GM23338 (cell line): ENCODE measurements at regions not wholly inside any gene's neighbourhood (a gene's known extent, or its start where the extent isn't known, plus 50 kb on each side); places are given as distances from the start of the nearest gene placed in this dataset.

ENCODE experiments used
- CREB1 ChIP-seq: fragments of 250-450 bp; sonication (Bioruptor Pico); IDR thresholded peaks from 2 replicates; pipeline ENCODE4 v1.5.0; 2020; ENCODE audit warnings: low read depth, mild to moderate bottlenecking, moderate library complexity
- EZH2 ChIP-seq: fragments of 200-600 bp; sonication (generic); IDR thresholded peaks from one replicate; pipeline ENCODE4 v1.8.0; 2017; ENCODE audit warnings: antibody characterized with exemption, mild to moderate bottlenecking, low read depth; ENCODE audit not compliant: unreplicated experiment
- EZH2phosphoT487 ChIP-seq: fragments of 200-600 bp; sonication (generic); IDR thresholded peaks from one replicate; pipeline ENCODE4 v1.8.1; 2018; ENCODE audit warnings: antibody characterized with exemption; ENCODE audit not compliant: unreplicated experiment
- JUNB ChIP-seq: IDR thresholded peaks from one replicate; pipeline ENCODE4 v1.6.1; 2016; ENCODE audit warnings: antibody characterized with exemption; ENCODE audit not compliant: unreplicated experiment
- NANOG ChIP-seq: IDR thresholded peaks from 2 replicates; pipeline ENCODE4 v1.6.1; 2016; ENCODE audit warnings: antibody characterized with exemption, borderline replicate concordance
- POLR2AphosphoS5 ChIP-seq: IDR thresholded peaks from 2 replicates; pipeline ENCODE4 v1.6.1; 2016; ENCODE audit warnings: antibody characterized with exemption, low read depth
- TF ChIP-seq, protein P1 (sequence below), 2 experiments: fragments of 200-600 bp in 1 of 2; sonication (generic) in 1 of 2; conservative IDR thresholded peaks; 2 replicates each; pipeline versions ENCODE4 v1.5.1 to v1.6.1; 2016 to 2017; ENCODE audit warnings: antibody characterized with exemption in 2 of 2, low read depth in 2 of 2, mild to moderate bottlenecking in 2 of 2, moderate library complexity in 1 of 2
- TF ChIP-seq, protein P2 (sequence below): fragments of 250-450 bp; sonication (Bioruptor Pico); IDR thresholded peaks from 2 replicates; pipeline ENCODE4 v1.5.0; 2020; ENCODE audit warnings: mild to moderate bottlenecking, moderate library complexity
- TF ChIP-seq, protein P3 (sequence below): IDR thresholded peaks from 2 replicates; pipeline ENCODE4 v1.6.1; 2016; ENCODE audit warnings: antibody characterized with exemption
- TF ChIP-seq, protein P4 (sequence below): IDR thresholded peaks from one replicate; pipeline ENCODE4 v1.6.1; 2018; ENCODE audit warnings: antibody characterized with exemption; ENCODE audit not compliant: unreplicated experiment

DNA sequence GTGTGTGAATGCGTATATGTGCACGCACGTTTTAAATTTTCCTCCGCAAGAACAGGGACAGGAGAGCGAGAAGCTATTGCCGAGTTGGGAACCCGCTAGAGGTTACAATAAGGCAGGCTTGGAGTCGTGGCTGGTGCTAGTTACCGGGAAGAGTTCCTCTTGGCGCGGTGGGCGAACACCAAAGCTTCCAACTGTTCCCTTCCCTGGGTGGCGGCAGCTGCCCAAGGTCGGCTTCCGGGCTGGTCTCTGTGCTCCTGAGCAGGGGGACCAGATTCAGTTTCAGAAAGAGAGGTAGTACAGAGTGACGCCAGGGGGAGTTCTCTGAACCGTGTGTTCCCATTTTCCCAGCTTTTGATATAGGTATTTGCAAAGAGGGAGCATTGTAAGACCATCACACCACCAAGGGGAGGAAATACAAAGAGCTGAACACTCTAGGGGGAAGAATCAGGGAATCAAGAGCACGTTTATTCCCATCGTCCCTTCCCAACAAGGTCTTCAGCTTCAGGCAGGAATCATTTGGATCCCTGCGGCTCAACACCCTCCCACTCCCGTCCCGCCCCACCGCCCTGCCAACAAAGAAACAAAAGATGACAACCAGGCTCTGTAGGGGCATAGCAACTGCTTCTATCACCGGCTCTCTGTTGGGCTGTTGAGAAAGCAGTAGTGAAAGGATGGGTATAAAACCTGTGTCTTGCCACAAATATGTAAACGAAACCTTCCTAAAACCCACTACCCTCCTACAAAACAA is 113.6 kb upstream of the TEX13C start:
- TF ChIP-seq, protein P1, sequence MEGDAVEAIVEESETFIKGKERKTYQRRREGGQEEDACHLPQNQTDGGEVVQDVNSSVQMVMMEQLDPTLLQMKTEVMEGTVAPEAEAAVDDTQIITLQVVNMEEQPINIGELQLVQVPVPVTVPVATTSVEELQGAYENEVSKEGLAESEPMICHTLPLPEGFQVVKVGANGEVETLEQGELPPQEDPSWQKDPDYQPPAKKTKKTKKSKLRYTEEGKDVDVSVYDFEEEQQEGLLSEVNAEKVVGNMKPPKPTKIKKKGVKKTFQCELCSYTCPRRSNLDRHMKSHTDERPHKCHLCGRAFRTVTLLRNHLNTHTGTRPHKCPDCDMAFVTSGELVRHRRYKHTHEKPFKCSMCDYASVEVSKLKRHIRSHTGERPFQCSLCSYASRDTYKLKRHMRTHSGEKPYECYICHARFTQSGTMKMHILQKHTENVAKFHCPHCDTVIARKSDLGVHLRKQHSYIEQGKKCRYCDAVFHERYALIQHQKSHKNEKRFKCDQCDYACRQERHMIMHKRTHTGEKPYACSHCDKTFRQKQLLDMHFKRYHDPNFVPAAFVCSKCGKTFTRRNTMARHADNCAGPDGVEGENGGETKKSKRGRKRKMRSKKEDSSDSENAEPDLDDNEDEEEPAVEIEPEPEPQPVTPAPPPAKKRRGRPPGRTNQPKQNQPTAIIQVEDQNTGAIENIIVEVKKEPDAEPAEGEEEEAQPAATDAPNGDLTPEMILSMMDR (conservative IDR thresholded peaks at IDR 0.05; ENCODE audit: low read depth in 2 of 2): peak; percentile 4 to 37; a peak in 3 of 4 replicates
- TF ChIP-seq POLR2AphosphoS5 (no peak), EZH2 (no peak), EZH2phosphoT487 (no peak), CREB1 (CRISPR knock-in tag) (no peak), JUNB (no peak), NANOG (no peak)
- TF ChIP-seq, protein P2, sequence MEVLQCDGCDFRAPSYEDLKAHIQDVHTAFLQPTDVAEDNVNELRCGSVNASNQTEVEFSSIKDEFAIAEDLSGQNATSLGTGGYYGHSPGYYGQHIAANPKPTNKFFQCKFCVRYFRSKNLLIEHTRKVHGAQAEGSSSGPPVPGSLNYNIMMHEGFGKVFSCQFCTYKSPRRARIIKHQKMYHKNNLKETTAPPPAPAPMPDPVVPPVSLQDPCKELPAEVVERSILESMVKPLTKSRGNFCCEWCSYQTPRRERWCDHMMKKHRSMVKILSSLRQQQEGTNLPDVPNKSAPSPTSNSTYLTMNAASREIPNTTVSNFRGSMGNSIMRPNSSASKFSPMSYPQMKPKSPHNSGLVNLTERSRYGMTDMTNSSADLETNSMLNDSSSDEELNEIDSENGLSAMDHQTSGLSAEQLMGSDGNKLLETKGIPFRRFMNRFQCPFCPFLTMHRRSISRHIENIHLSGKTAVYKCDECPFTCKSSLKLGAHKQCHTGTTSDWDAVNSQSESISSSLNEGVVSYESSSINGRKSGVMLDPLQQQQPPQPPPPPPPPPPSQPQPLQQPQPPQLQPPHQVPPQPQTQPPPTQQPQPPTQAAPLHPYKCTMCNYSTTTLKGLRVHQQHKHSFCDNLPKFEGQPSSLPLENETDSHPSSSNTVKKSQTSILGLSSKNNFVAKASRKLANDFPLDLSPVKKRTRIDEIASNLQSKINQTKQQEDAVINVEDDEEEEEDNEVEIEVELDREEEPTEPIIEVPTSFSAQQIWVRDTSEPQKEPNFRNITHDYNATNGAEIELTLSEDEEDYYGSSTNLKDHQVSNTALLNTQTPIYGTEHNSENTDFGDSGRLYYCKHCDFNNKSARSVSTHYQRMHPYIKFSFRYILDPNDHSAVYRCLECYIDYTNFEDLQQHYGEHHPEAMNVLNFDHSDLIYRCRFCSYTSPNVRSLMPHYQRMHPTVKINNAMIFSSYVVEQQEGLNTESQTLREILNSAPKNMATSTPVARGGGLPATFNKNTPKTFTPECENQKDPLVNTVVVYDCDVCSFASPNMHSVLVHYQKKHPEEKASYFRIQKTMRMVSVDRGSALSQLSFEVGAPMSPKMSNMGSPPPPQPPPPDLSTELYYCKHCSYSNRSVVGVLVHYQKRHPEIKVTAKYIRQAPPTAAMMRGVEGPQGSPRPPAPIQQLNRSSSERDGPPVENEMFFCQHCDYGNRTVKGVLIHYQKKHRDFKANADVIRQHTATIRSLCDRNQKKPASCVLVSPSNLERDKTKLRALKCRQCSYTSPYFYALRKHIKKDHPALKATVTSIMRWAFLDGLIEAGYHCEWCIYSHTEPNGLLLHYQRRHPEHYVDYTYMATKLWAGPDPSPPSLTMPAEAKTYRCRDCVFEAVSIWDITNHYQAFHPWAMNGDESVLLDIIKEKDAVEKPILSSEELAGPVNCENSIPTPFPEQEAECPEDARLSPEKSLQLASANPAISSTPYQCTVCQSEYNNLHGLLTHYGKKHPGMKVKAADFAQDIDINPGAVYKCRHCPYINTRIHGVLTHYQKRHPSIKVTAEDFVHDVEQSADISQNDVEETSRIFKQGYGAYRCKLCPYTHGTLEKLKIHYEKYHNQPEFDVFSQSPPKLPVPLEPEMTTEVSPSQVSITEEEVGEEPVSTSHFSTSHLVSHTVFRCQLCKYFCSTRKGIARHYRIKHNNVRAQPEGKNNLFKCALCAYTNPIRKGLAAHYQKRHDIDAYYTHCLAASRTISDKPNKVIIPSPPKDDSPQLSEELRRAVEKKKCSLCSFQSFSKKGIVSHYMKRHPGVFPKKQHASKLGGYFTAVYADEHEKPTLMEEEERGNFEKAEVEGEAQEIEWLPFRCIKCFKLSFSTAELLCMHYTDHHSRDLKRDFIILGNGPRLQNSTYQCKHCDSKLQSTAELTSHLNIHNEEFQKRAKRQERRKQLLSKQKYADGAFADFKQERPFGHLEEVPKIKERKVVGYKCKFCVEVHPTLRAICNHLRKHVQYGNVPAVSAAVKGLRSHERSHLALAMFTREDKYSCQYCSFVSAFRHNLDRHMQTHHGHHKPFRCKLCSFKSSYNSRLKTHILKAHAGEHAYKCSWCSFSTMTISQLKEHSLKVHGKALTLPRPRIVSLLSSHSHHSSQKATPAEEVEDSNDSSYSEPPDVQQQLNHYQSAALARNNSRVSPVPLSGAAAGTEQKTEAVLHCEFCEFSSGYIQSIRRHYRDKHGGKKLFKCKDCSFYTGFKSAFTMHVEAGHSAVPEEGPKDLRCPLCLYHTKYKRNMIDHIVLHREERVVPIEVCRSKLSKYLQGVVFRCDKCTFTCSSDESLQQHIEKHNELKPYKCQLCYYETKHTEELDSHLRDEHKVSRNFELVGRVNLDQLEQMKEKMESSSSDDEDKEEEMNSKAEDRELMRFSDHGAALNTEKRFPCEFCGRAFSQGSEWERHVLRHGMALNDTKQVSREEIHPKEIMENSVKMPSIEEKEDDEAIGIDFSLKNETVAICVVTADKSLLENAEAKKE (CRISPR knock-in tag): no peak
- TF ChIP-seq, protein P3, sequence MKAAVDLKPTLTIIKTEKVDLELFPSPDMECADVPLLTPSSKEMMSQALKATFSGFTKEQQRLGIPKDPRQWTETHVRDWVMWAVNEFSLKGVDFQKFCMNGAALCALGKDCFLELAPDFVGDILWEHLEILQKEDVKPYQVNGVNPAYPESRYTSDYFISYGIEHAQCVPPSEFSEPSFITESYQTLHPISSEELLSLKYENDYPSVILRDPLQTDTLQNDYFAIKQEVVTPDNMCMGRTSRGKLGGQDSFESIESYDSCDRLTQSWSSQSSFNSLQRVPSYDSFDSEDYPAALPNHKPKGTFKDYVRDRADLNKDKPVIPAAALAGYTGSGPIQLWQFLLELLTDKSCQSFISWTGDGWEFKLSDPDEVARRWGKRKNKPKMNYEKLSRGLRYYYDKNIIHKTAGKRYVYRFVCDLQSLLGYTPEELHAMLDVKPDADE: no peak
- TF ChIP-seq, protein P4, sequence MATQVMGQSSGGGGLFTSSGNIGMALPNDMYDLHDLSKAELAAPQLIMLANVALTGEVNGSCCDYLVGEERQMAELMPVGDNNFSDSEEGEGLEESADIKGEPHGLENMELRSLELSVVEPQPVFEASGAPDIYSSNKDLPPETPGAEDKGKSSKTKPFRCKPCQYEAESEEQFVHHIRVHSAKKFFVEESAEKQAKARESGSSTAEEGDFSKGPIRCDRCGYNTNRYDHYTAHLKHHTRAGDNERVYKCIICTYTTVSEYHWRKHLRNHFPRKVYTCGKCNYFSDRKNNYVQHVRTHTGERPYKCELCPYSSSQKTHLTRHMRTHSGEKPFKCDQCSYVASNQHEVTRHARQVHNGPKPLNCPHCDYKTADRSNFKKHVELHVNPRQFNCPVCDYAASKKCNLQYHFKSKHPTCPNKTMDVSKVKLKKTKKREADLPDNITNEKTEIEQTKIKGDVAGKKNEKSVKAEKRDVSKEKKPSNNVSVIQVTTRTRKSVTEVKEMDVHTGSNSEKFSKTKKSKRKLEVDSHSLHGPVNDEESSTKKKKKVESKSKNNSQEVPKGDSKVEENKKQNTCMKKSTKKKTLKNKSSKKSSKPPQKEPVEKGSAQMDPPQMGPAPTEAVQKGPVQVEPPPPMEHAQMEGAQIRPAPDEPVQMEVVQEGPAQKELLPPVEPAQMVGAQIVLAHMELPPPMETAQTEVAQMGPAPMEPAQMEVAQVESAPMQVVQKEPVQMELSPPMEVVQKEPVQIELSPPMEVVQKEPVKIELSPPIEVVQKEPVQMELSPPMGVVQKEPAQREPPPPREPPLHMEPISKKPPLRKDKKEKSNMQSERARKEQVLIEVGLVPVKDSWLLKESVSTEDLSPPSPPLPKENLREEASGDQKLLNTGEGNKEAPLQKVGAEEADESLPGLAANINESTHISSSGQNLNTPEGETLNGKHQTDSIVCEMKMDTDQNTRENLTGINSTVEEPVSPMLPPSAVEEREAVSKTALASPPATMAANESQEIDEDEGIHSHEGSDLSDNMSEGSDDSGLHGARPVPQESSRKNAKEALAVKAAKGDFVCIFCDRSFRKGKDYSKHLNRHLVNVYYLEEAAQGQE: no peak
